PC-9 (cell line): ENCODE measurements at regions not wholly inside any gene's neighbourhood (a gene's known extent, or its start where the extent isn't known, plus 50 kb on each side); places are given as distances from the start of the nearest gene placed in this dataset.

Experiments used
- BruUV-seq: library from RNA; stranded (reverse); fragments of 400-500 nt; replicated peaks from 2 replicates; lab custom pipeline; 2021; lab: Mats Ljungman, UMichigan
- CTCF ChIA-PET: fragments of 300-600 bp; sonication (Branson Sonifier 250); formaldehyde crosslinking; loops from one replicate; lab custom pipeline; 2022; ENCODE audit warnings: antibody characterized with exemption; lab: Charles Lee
- POLR2A ChIA-PET: fragments of 300-600 bp; sonication (Branson Sonifier 250); formaldehyde crosslinking; loops from one replicate; lab custom pipeline; 2022; ENCODE audit warnings: antibody characterized with exemption; ENCODE audit not compliant: unreplicated experiment; lab: Charles Lee
- DNase-seq, 2 experiments: peaks; one replicate each; pipeline versions ENCODE4 v3.0.0 to v3.0.0-alpha.2; 2015 to 2022; ENCODE audit warnings: mixed read lengths in 1 of 2
- H2AFZ ChIP-seq: fragments of 200-600 bp; sonication (generic); 2 replicates; pipeline ENCODE4 v1.8.1; 2017; ENCODE audit warnings: antibody characterized with exemption
- H3F3A ChIP-seq: fragments of 200-600 bp; sonication (generic); 2 replicates; pipeline ENCODE4 v1.8.1; 2017; ENCODE audit warnings: antibody characterized with exemption, mild to moderate bottlenecking, low read depth; ENCODE audit not compliant: insufficient read depth
- H3K27ac ChIP-seq: fragments of 200-600 bp; sonication (generic); 2 replicates; pipeline ENCODE4 v1.6.1; 2016; ENCODE audit warnings: mixed run types
- H3K27me3 ChIP-seq: fragments of 200-600 bp; sonication (generic); 2 replicates; pipeline ENCODE4 v1.6.1; 2016; ENCODE audit warnings: low read depth, mixed run types; ENCODE audit not compliant: insufficient read depth
- H3K36me3 ChIP-seq: fragments of 200-600 bp; sonication (generic); 2 replicates; pipeline ENCODE4 v1.6.1; 2016; ENCODE audit warnings: low read depth, mixed run types
- H3K4me1 ChIP-seq: fragments of 200-600 bp; sonication (generic); replicated peaks from 2 replicates; pipeline ENCODE4 v1.6.1; 2016; ENCODE audit warnings: mixed run types; ENCODE audit not compliant: insufficient read depth
- H3K4me2 ChIP-seq: fragments of 200-600 bp; sonication (generic); 2 replicates; pipeline ENCODE4 v1.6.1; 2017; ENCODE audit warnings: mixed run types
- H3K4me3 ChIP-seq: fragments of 200-600 bp; sonication (generic); 2 replicates; pipeline ENCODE4 v1.6.1; 2016; ENCODE audit warnings: mixed run types
- H3K79me2 ChIP-seq: fragments of 200-600 bp; sonication (generic); 2 replicates; pipeline ENCODE4 v1.6.1; 2017; ENCODE audit warnings: low read depth, mixed run types
- H3K9me2 ChIP-seq: fragments of 200-600 bp; sonication (generic); 2 replicates; pipeline ENCODE4 v1.8.1; 2017; ENCODE audit warnings: mild to moderate bottlenecking; ENCODE audit not compliant: insufficient read depth
- H3K9me3 ChIP-seq: fragments of 200-600 bp; sonication (generic); 2 replicates; pipeline ENCODE4 v1.8.1; 2016; ENCODE audit warnings: low read depth; ENCODE audit not compliant: insufficient read depth
- H4K20me1 ChIP-seq: fragments of 200-600 bp; sonication (generic); 2 replicates; pipeline ENCODE4 v1.8.1; 2017; ENCODE audit not compliant: insufficient read depth
- CTCF ChIP-seq: fragments of 200-600 bp; sonication (generic); conservative IDR thresholded peaks from 2 replicates; pipeline ENCODE4 v1.6.1; 2017; ENCODE audit warnings: mixed run types, antibody characterized with exemption, mild to moderate bottlenecking, moderate library complexity
- EZH2 ChIP-seq: fragments of 200-600 bp; sonication (generic); IDR thresholded peaks from 2 replicates; pipeline ENCODE4 v1.8.0; 2017; ENCODE audit warnings: antibody characterized with exemption, low read depth
- intact Hi-C: fragments of 100-400 bp; cut with micrococcal nuclease; formaldehyde crosslinking; loops from one replicate; pipeline ENCODE4 v1.10.0; 2022; ENCODE audit not compliant: unreplicated experiment

GRCh38 chr11:95711162-95711944, 78.2 kb downstream of the FAM76B start:
- Histone ChIP-seq H3K4me1 (no peaks in the 10 kb centered on the region), H3F3A (no peaks in the 10 kb centered on the region), H3K79me2 (no peaks in the 10 kb centered on the region), H4K20me1 (no peaks in the 10 kb centered on the region), H2AFZ (no peak overlapping the region), H3K36me3 (no peaks in the 10 kb centered on the region), H3K27ac (no peak overlapping the region), H3K4me3 (no peak overlapping the region), H3K27me3 (peaks cover under 1% of the 10 kb centered on the region; the same call in 1 of the 2 replicates), H3K9me2 (no peaks in the 10 kb centered on the region), H3K9me3 (no peaks in the 10 kb centered on the region), H3K4me2 (no peak overlapping the region)
- DNase-seq, result no peak
- no peak for TF ChIP-seq EZH2
- no peak for TF ChIP-seq CTCF
- POLR2A ChIA-PET, result interaction anchor here (0.7 kb wide), 1 partner anchor 166 kb away, joined by 9 read pairs; no protein-coding TSS in a partner anchor
- no TSS peak for BruUV-seq
- CTCF ChIA-PET, result no interaction called here
- intact Hi-C loops, result no loop called here

DNA sequence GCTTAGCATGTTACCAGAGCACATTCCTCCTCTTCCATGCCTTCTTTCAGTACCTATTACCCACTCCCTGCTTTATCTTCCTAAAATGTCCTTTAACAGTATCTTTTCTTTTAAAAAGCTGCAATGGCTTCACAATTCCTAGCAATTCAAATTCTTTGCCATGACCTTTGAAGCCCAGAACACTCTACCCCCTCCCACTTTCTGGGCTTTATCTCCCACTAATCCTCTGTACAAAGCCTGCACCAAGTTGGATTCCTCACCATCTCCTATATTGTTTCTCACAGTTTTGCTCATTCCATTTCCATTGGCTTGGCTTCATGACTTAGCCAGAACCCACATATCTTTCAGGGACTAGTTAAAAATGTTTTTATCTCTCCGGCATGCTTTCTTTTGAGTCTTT, 80.9 kb downstream of the FAM76B start:
- Histone ChIP-seq H3F3A (no peaks in the 10 kb centered on the region), H3K9me2 (no peaks in the 10 kb centered on the region), H3K27me3 (peaks cover 18% of the 10 kb centered on the region), H3K4me1 (no peaks in the 10 kb centered on the region), H4K20me1 (no peaks in the 10 kb centered on the region), H3K4me3 (no peak overlapping the region), H2AFZ (no peak overlapping the region), H3K9me3 (no peaks in the 10 kb centered on the region), H3K36me3 (no peaks in the 10 kb centered on the region), H3K27ac (no peak overlapping the region), H3K79me2 (no peaks in the 10 kb centered on the region), H3K4me2 (no peak overlapping the region)
- ChIA-PET POLR2A (no interaction called here), CTCF (no interaction called here)
- TF ChIP-seq EZH2 (no peak), CTCF (no peak)
- no TSS peak for BruUV-seq
- intact Hi-C loops, result loop anchor here (5.0 kb wide), 1 partner anchor 541 kb away; no protein-coding TSS in a partner anchor
- no peak for DNase-seq

- Histone ChIP-seq H3F3A (no peaks in the 10 kb centered on the region), H3K4me2 (no peak overlapping the region), H3K4me1 (no peaks in the 10 kb centered on the region), H4K20me1 (no peaks in the 10 kb centered on the region), H2AFZ (no peak overlapping the region), H3K36me3 (no peaks in the 10 kb centered on the region), H3K27me3 (peaks cover 27% of the 10 kb centered on the region), H3K27ac (no peak overlapping the region), H3K4me3 (no peak overlapping the region), H3K79me2 (no peaks in the 10 kb centered on the region), H3K9me2 (no peaks in the 10 kb centered on the region), H3K9me3 (no peaks in the 10 kb centered on the region)
- CTCF ChIA-PET, result no interaction called here
- no peak for DNase-seq
- no TSS peak for BruUV-seq
- no peak for TF ChIP-seq EZH2
- TF ChIP-seq CTCF, result no peak
- intact Hi-C loops, result loop anchor here (5.0 kb wide), 1 partner anchor 540 kb away; no protein-coding TSS in a partner anchor
- POLR2A ChIA-PET, result no interaction called here
These were observed 82.6 kb downstream of the FAM76B start for GRCh38 chr11:95706974-95707387.
